Spleen (tissue), 11 donors: ENCODE measurements at regions not wholly inside any gene's neighbourhood (a gene's known extent, or its start where the extent isn't known, plus 50 kb on each side); places are given as distances from the start of the nearest gene placed in this dataset.
"Not testable (repeated sequence)": the region's sequence is repeated elsewhere in the genome, so short reads cannot be mapped to it uniquely, and the experiment has no call there.

Experiments
- DNase-seq: peaks from one replicate; pipeline ENCODE4 v3.0.0-alpha.2; 2020
- H3K27ac ChIP-seq, 8 donors: fragments of 200-600 bp; sonication (generic) in 7 of 8; 1 replicate in 4 of 8; 2 replicates in 4 of 8; pipeline versions ENCODE4 v1.5.0 to v1.8.0; 2016 to 2021; ENCODE audit warnings: inconsistent platforms in 4 of 8, mild to moderate bottlenecking in 4 of 8, moderate library complexity in 1 of 8
- H3K27me3 ChIP-seq, 7 donors: fragments of 200-600 bp; sonication (generic) in 6 of 7; replicated peaks in 1 of 7; 1 replicate in 4 of 7; 2 replicates in 3 of 7; pipeline versions ENCODE4 v1.5.0 to v1.8.0; 2016 to 2021; ENCODE audit warnings: inconsistent platforms in 3 of 7, mild to moderate bottlenecking in 1 of 7
- H3K36me3 ChIP-seq, 6 donors: fragments of 200-600 bp; sonication (generic) in 5 of 6; 1 replicate in 4 of 6; 2 replicates in 2 of 6; pipeline versions ENCODE4 v1.5.0 to v1.8.0; 2016 to 2021; ENCODE audit warnings: inconsistent platforms in 2 of 6
- H3K4me1 ChIP-seq, 6 donors: fragments of 200-600 bp; sonication (generic) in 5 of 6; 1 replicate in 3 of 6; 2 replicates in 3 of 6; pipeline versions ENCODE4 v1.5.0 to v1.8.0; 2016 to 2021; ENCODE audit warnings: inconsistent platforms in 3 of 6
- H3K4me3 ChIP-seq, 8 donors: fragments of 200-600 bp; sonication (generic) in 7 of 8; 1 replicate in 4 of 8; 2 replicates in 4 of 8; pipeline versions ENCODE4 v1.5.0 to v1.8.0; 2016 to 2021; ENCODE audit warnings: inconsistent platforms in 4 of 8, mild to moderate bottlenecking in 4 of 8, moderate library complexity in 2 of 8
- H3K9me3 ChIP-seq, 8 donors: fragments of 200-600 bp; sonication (generic) in 7 of 8; 1 replicate in 4 of 8; 2 replicates in 4 of 8; pipeline versions ENCODE4 v1.5.0 to v1.8.0; 2016 to 2021; ENCODE audit warnings: inconsistent platforms in 4 of 8
- CTCF ChIP-seq, 11 experiments: fragments of 200-600 bp in 7 of 11; fragments of 450-650 bp in 4 of 11; sonication (generic) in 4 of 11; IDR thresholded peaks in 8 of 11; conservative IDR thresholded peaks in 3 of 11; 1 replicate in 7 of 11; 2 replicates in 4 of 11; pipeline versions ENCODE4 v1.4.0 to v1.8.0; 2016 to 2021; ENCODE audit warnings: antibody characterized with exemption in 11 of 11, inconsistent platforms in 4 of 11, mild to moderate bottlenecking in 1 of 11
- POLR2A ChIP-seq, 3 donors: fragments of 450-650 bp; IDR thresholded peaks; one replicate each; pipeline ENCODE4 v1.5.1; 2017; ENCODE audit warnings: antibody characterized with exemption in 3 of 3, mild to moderate bottlenecking in 1 of 3
- POLR2AphosphoS5 ChIP-seq, 3 donors: sonication (generic); formaldehyde crosslinking; IDR thresholded peaks; one replicate each; pipeline ENCODE4 v1.5.1; 2017; ENCODE audit warnings: antibody characterized with exemption in 3 of 3
- WGBS, 5 donors: extraction: QIAGEN DNeasy Blood & Tissue Kit in 3 of 5; methylation state at CpG; one replicate each; pipeline versions ENCODE4 v1.1.5 to v1.1.7; 2013 to 2018; 5-methylcytosine and 5-hydroxymethylcytosine counted together
- intact Hi-C: fragments of 100-400 bp; cut with DNase I; formaldehyde crosslinking; loops from one replicate; pipeline ENCODE4 v1.15.0; 2023; ENCODE audit warnings: low total_unique reads
- donor health status: healthy with polysubstance abuse.
- donor health status: DM: no; HTN: no; CAD: no; lungs with moderate emphysema.
- donor health status: DM: no; HTN: no; CAD: no.
- donor health status: Bipolar disorder and iron deficiency.
- donor health status: healthy.
- donor health status: DM: no; HTN: no; CAD: no.
- donor health status: DM: yes; HTN: yes; CAD: no.

- no peak for DNase-seq
- no peaks in the 10 kb centered on the region for H3K27me3 ChIP-seq
- 71 to 81% (median 79%) methylated on average over 3 of the region's 3 CpGs for WGBS, 5 donors
- H3K27ac ChIP-seq = no peak overlapping the region
- intact Hi-C loops = no loop called here
- no peak overlapping the region for H3K4me3 ChIP-seq
- H3K9me3 ChIP-seq = no peaks in the 10 kb centered on the region
- TF ChIP-seq POLR2A (IDR thresholded peaks at IDR 0.05) (no peak), CTCF (IDR thresholded peaks at IDR 0.05 in 8 of 11, conservative IDR thresholded peaks at IDR 0.05 in 3 of 11) (no peak), POLR2AphosphoS5 (IDR thresholded peaks at IDR 0.05) (no peak)
- H3K36me3 ChIP-seq = no peaks in the 10 kb centered on the region
- no peaks in the 10 kb centered on the region for H3K4me1 ChIP-seq
Measured at GRCh38 chrX:142446349-142446748, 241.3 kb upstream of the MAGEC2 start.

- Histone ChIP-seq H3K36me3 (no peaks in the 10 kb centered on the region), H3K4me1 (no peaks in the 10 kb centered on the region), H3K27ac (no peak overlapping the region), H3K9me3 (no peaks in the 10 kb centered on the region), H3K27me3 (no peaks in the 10 kb centered on the region), H3K4me3 (no peak overlapping the region)
- TF ChIP-seq CTCF (IDR thresholded peaks at IDR 0.05 in 8 of 11, conservative IDR thresholded peaks at IDR 0.05 in 3 of 11) = no peak
- no peak for TF ChIP-seq POLR2A (IDR thresholded peaks at IDR 0.05)
- TF ChIP-seq POLR2AphosphoS5 (IDR thresholded peaks at IDR 0.05) = no peak
- WGBS, 5 donors = 70 to 86% (median 80%) methylated on average over 5 of the region's 5 CpGs
- DNase-seq = no peak
- intact Hi-C loops = no loop called here
Measured at GRCh38 chrX:142428916-142429315, 223.8 kb upstream of the MAGEC2 start.

DNA sequence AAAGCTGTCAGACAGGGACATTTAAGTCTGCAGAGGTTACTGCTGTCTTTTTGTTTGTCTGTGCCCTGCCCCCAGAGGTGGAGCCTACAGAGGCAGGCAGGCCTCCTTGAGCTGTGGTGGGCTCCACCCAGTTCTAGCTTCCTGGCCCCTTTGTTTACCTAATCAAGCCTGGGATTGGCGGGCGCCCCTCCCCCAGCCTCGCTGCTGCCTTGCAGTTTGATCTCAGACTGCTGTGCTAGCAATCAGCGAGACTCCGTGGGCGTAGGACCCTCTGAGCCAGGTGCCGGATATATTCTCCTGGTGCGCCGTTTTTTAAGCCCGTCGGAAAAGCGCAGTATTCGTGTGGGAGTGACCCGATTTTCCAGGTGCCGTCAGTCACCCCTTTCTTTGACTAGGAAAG, 185.9 kb upstream of the MAGEC2 start:
- 76 to 97% (median 93%) methylated on average over 6 to 15 of the region's 15 CpGs for WGBS, 5 donors
- H3K27ac ChIP-seq, H3K9me3 ChIP-seq: not testable (repeated sequence)

GRCh38 chrX:142363501-142363900, 158.4 kb upstream of the MAGEC2 start:
- Histone ChIP-seq H3K27ac (no peak overlapping the region), H3K4me1 (no peaks in the 10 kb centered on the region), H3K9me3 (no peaks in the 10 kb centered on the region), H3K4me3 (no peak overlapping the region), H3K27me3 (no peaks in the 10 kb centered on the region), H3K36me3 (no peaks in the 10 kb centered on the region)
- intact Hi-C loops = no loop called here
- 73 to 93% (median 88%) methylated on average over 5 of the region's 5 CpGs for WGBS, 5 donors
- TF ChIP-seq POLR2AphosphoS5 (IDR thresholded peaks at IDR 0.05) = no peak
- no peak for TF ChIP-seq CTCF (IDR thresholded peaks at IDR 0.05 in 8 of 11, conservative IDR thresholded peaks at IDR 0.05 in 3 of 11)
- no peak for TF ChIP-seq POLR2A (IDR thresholded peaks at IDR 0.05)
- no peak for DNase-seq

More for the DNA sequence above, 185.9 kb upstream of the MAGEC2 start:
- H3K4me1 ChIP-seq, H3K4me3 ChIP-seq, H3K27me3 ChIP-seq, intact Hi-C loops, DNase-seq, H3K36me3 ChIP-seq: not testable (repeated sequence)

DNA sequence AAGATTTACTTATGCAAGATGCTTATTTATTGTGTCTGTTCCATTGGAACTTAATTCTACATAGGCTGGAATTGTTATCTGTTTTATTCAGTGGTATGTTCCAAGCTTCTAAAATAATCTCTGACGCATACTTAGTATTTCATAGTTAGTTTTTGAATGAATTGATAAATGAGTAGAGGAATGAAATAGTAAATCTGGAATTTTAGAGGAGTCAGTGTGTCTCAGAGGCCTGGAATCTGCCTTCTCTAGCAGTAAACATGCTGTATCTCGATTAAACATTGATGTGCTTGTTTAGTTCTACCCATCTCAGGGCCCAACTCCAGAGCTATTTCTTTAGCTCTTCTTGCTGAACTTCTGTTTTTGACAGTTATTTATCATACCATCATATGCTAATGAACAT, 154.2 kb upstream of the MAGEC2 start:
- Histone ChIP-seq H3K9me3 (no peaks in the 10 kb centered on the region), H3K27ac (no peak overlapping the region), H3K4me1 (no peaks in the 10 kb centered on the region), H3K4me3 (no peak overlapping the region), H3K36me3 (no peaks in the 10 kb centered on the region), H3K27me3 (no peaks in the 10 kb centered on the region)
- no peak for DNase-seq
- intact Hi-C loops = no loop called here
- WGBS, 5 donors = 60 to 79% (median 73%) methylated on average over 2 of the region's 2 CpGs
- TF ChIP-seq CTCF (IDR thresholded peaks at IDR 0.05 in 8 of 11, conservative IDR thresholded peaks at IDR 0.05 in 3 of 11) (no peak), POLR2A (IDR thresholded peaks at IDR 0.05) (no peak), POLR2AphosphoS5 (IDR thresholded peaks at IDR 0.05) (no peak)
